K562 (cell line): ENCODE measurements at regions not wholly inside any gene's neighbourhood (a gene's known extent, or its start where the extent isn't known, plus 50 kb on each side); places are given as distances from the start of the nearest gene placed in this dataset.

Source experiments
- ARHGAP35 ChIP-seq: fragments of 450-650 bp; IDR thresholded peaks from 2 replicates; pipeline ENCODE4 v1.6.1; 2018; ENCODE audit not compliant: partially characterized antibody
- MYC ChIP-seq, 2 experiments: fragments of 250-450 bp in 1 of 2; sonication (Bioruptor Pico) in 1 of 2; IDR thresholded peaks; 2 replicates each; pipeline versions ENCODE4 v1.5.1 to v1.6.1; 2012 to 2021; ENCODE audit warnings: low read depth in 2 of 2, borderline replicate concordance in 1 of 2, improper control_type of control experiment in 1 of 2, low read length in 1 of 2, mild to moderate bottlenecking in 1 of 2, moderate library complexity in 1 of 2
- ZFX ChIP-seq: sonication (generic); formaldehyde crosslinking; IDR thresholded peaks from 2 replicates; pipeline ENCODE4 v1.8.0; 2022; ENCODE audit warnings: mild to moderate bottlenecking, missing genetic modification reagents, moderate library complexity
- TF ChIP-seq, protein P1 (sequence below): fragments of 200-400 bp; formaldehyde crosslinking; IDR thresholded peaks from 2 replicates; pipeline ENCODE4 v1.6.1; 2017; ENCODE audit warnings: mild to moderate bottlenecking, low read depth, low read length, moderate library complexity
- TF ChIP-seq, protein P2 (sequence below): fragments of 250-450 bp; sonication (Bioruptor Pico); IDR thresholded peaks from 2 replicates; pipeline ENCODE4 v1.8.0; 2021; ENCODE audit warnings: moderate library complexity, mild to moderate bottlenecking, inconsistent platforms
- TF ChIP-seq, protein P3 (sequence below): sonication (generic); formaldehyde crosslinking; IDR thresholded peaks from 2 replicates; pipeline ENCODE4 v1.8.1; 2023; ENCODE audit warnings: mild to moderate bottlenecking, missing genetic modification reagents
- TF ChIP-seq, protein P4 (sequence below), 2 experiments: fragments of 450-650 bp; formaldehyde crosslinking in 1 of 2; IDR thresholded peaks; 2 replicates each; pipeline versions ENCODE4 v1.4.0 to v1.6.1; 2014 to 2020; ENCODE audit warnings: mild to moderate bottlenecking in 2 of 2, borderline replicate concordance in 1 of 2, low read depth in 1 of 2
- TF ChIP-seq, protein P5 (sequence below): IDR thresholded peaks from 2 replicates; pipeline ENCODE4 v1.6.1; 2014; ENCODE audit warnings: antibody characterized with exemption

DNA sequence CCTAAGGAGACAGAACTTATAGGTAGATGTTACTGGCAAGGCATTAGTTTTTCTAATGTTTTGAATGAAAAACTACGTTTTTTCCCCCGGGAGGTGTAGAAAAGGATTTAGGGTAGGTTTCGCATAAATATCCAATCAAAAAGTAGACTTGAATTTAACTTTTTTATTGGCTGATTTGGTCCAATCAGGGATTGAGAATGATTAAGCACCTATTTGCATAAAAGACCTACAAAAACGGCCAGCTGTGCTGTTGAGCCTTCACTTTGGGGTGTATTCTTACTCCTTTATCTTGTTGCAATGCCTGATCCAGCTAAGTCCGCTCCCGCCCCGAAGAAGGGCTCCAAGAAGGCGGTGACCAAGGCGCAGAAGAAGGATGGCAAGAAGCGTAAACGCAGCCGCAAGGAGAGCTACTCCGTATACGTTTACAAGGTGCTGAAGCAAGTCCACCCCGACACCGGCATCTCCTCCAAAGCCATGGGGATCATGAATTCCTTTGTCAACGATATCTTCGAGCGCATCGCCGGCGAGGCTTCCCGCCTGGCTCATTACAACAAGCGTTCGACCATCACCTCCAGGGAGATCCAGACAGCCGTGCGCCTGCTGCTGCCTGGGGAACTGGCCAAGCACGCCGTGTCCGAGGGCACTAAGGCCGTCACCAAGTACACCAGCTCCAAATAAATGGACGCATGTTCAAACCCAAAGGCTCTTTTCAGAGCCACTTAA, 113.5 kb upstream of the BTN3A2 start (continued):
- TF ChIP-seq, protein P1, sequence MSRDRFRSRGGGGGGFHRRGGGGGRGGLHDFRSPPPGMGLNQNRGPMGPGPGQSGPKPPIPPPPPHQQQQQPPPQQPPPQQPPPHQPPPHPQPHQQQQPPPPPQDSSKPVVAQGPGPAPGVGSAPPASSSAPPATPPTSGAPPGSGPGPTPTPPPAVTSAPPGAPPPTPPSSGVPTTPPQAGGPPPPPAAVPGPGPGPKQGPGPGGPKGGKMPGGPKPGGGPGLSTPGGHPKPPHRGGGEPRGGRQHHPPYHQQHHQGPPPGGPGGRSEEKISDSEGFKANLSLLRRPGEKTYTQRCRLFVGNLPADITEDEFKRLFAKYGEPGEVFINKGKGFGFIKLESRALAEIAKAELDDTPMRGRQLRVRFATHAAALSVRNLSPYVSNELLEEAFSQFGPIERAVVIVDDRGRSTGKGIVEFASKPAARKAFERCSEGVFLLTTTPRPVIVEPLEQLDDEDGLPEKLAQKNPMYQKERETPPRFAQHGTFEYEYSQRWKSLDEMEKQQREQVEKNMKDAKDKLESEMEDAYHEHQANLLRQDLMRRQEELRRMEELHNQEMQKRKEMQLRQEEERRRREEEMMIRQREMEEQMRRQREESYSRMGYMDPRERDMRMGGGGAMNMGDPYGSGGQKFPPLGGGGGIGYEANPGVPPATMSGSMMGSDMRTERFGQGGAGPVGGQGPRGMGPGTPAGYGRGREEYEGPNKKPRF, result no peak
- TF ChIP-seq MYC (IDR thresholded peaks at IDR 0.05; ENCODE audit: low read depth, low read length) (no peak), MYC (CRISPR knock-in tag; IDR thresholded peaks at IDR 0.05; ENCODE audit: borderline replicate concordance, low read depth) (no peak), ZFX (CRISPR knock-in tag) (no peak), ARHGAP35 (no peak)
- TF ChIP-seq, protein P2, sequence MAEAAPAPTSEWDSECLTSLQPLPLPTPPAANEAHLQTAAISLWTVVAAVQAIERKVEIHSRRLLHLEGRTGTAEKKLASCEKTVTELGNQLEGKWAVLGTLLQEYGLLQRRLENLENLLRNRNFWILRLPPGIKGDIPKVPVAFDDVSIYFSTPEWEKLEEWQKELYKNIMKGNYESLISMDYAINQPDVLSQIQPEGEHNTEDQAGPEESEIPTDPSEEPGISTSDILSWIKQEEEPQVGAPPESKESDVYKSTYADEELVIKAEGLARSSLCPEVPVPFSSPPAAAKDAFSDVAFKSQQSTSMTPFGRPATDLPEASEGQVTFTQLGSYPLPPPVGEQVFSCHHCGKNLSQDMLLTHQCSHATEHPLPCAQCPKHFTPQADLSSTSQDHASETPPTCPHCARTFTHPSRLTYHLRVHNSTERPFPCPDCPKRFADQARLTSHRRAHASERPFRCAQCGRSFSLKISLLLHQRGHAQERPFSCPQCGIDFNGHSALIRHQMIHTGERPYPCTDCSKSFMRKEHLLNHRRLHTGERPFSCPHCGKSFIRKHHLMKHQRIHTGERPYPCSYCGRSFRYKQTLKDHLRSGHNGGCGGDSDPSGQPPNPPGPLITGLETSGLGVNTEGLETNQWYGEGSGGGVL (CRISPR knock-in tag), result no peak
- TF ChIP-seq, protein P3, sequence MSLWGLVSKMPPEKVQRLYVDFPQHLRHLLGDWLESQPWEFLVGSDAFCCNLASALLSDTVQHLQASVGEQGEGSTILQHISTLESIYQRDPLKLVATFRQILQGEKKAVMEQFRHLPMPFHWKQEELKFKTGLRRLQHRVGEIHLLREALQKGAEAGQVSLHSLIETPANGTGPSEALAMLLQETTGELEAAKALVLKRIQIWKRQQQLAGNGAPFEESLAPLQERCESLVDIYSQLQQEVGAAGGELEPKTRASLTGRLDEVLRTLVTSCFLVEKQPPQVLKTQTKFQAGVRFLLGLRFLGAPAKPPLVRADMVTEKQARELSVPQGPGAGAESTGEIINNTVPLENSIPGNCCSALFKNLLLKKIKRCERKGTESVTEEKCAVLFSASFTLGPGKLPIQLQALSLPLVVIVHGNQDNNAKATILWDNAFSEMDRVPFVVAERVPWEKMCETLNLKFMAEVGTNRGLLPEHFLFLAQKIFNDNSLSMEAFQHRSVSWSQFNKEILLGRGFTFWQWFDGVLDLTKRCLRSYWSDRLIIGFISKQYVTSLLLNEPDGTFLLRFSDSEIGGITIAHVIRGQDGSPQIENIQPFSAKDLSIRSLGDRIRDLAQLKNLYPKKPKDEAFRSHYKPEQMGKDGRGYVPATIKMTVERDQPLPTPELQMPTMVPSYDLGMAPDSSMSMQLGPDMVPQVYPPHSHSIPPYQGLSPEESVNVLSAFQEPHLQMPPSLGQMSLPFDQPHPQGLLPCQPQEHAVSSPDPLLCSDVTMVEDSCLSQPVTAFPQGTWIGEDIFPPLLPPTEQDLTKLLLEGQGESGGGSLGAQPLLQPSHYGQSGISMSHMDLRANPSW, result peak; percentile 41; the same call in 1 of the 2 replicates
- TF ChIP-seq, protein P4, sequence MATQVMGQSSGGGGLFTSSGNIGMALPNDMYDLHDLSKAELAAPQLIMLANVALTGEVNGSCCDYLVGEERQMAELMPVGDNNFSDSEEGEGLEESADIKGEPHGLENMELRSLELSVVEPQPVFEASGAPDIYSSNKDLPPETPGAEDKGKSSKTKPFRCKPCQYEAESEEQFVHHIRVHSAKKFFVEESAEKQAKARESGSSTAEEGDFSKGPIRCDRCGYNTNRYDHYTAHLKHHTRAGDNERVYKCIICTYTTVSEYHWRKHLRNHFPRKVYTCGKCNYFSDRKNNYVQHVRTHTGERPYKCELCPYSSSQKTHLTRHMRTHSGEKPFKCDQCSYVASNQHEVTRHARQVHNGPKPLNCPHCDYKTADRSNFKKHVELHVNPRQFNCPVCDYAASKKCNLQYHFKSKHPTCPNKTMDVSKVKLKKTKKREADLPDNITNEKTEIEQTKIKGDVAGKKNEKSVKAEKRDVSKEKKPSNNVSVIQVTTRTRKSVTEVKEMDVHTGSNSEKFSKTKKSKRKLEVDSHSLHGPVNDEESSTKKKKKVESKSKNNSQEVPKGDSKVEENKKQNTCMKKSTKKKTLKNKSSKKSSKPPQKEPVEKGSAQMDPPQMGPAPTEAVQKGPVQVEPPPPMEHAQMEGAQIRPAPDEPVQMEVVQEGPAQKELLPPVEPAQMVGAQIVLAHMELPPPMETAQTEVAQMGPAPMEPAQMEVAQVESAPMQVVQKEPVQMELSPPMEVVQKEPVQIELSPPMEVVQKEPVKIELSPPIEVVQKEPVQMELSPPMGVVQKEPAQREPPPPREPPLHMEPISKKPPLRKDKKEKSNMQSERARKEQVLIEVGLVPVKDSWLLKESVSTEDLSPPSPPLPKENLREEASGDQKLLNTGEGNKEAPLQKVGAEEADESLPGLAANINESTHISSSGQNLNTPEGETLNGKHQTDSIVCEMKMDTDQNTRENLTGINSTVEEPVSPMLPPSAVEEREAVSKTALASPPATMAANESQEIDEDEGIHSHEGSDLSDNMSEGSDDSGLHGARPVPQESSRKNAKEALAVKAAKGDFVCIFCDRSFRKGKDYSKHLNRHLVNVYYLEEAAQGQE (IDR thresholded peaks at IDR 0.05; ENCODE audit: borderline replicate concordance), result peak; percentile 44
- TF ChIP-seq, protein P4 (CRISPR knock-in tag; IDR thresholded peaks at IDR 0.05; ENCODE audit: low read depth), result no peak
- TF ChIP-seq, protein P5, sequence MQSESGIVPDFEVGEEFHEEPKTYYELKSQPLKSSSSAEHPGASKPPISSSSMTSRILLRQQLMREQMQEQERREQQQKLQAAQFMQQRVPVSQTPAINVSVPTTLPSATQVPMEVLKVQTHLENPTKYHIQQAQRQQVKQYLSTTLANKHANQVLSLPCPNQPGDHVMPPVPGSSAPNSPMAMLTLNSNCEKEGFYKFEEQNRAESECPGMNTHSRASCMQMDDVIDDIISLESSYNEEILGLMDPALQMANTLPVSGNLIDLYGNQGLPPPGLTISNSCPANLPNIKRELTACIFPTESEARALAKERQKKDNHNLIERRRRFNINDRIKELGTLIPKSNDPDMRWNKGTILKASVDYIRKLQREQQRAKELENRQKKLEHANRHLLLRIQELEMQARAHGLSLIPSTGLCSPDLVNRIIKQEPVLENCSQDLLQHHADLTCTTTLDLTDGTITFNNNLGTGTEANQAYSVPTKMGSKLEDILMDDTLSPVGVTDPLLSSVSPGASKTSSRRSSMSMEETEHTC, result no peak
